ENCODE measurements at regions not wholly inside any gene's neighbourhood (a gene's known extent, or its start where the extent isn't known, plus 50 kb on each side); places are given as distances from the start of the nearest gene placed in this dataset.

DNA sequence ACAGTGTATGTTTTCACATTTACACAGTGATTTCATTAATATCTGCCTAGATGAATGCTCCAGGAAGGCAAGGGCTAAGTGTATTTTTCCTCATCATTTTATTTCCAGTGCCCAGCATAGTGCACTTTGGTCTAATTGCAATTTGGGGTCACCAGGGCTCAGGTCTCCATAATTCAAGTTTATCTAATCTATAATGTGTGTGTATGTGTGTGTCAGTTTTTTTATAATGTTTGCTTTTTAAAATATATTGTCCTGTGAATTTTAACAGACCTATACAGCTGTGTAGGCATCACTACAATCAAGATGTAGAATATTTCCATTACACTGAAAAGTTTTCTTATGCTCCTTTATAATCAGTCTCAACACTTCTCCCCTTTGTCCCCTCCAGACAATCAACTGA is 620.4 kb downstream of the STK39 start:
- TF ChIP-seq, protein P1, sequence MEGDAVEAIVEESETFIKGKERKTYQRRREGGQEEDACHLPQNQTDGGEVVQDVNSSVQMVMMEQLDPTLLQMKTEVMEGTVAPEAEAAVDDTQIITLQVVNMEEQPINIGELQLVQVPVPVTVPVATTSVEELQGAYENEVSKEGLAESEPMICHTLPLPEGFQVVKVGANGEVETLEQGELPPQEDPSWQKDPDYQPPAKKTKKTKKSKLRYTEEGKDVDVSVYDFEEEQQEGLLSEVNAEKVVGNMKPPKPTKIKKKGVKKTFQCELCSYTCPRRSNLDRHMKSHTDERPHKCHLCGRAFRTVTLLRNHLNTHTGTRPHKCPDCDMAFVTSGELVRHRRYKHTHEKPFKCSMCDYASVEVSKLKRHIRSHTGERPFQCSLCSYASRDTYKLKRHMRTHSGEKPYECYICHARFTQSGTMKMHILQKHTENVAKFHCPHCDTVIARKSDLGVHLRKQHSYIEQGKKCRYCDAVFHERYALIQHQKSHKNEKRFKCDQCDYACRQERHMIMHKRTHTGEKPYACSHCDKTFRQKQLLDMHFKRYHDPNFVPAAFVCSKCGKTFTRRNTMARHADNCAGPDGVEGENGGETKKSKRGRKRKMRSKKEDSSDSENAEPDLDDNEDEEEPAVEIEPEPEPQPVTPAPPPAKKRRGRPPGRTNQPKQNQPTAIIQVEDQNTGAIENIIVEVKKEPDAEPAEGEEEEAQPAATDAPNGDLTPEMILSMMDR (IDR thresholded peaks at IDR 0.05) = no peak
- ATAC-seq (ENCODE audit: poor library complexity) (no peak), DNase-seq (no peak)
- Histone ChIP-seq H3K4me1 (ENCODE audit: insufficient read depth, low read length) (no peaks in the 10 kb centered on the region), H3K4me3 (ENCODE audit: low read length) (no peak overlapping the region), H3K27me3 (ENCODE audit: control insufficient read depth in 1 of 2, insufficient read depth in 2 of 2, low read length in 2 of 2) (no peaks in the 10 kb centered on the region), H3K9me3 (ENCODE audit: control insufficient read depth in 1 of 2, insufficient read depth in 1 of 2, low read length in 2 of 2) (no peaks in the 10 kb centered on the region), H3K27ac (ENCODE audit: low read depth in 1 of 2, low read length in 2 of 2) (no peak overlapping the region), H3K36me3 (ENCODE audit: insufficient read depth, low read length) (no peaks in the 10 kb centered on the region)
- Mint-ChIP-seq H3K27ac (no peak overlapping the region), H3K36me3 (ENCODE audit: low read depth) (no peaks in the 10 kb centered on the region), H3K27me3 (peaks cover under 1% of the 10 kb centered on the region), H3K4me1 (ENCODE audit: low read depth) (no peaks in the 10 kb centered on the region), H3K4me3 (no peak overlapping the region), H3K9me3 (peaks cover 2% of the 10 kb centered on the region)
- ChIA-PET POLR2A (no interaction called here), CTCF (no interaction called here)
- intact Hi-C loops (cut with DNase I, micrococcal nuclease) = no loop called here

DNA sequence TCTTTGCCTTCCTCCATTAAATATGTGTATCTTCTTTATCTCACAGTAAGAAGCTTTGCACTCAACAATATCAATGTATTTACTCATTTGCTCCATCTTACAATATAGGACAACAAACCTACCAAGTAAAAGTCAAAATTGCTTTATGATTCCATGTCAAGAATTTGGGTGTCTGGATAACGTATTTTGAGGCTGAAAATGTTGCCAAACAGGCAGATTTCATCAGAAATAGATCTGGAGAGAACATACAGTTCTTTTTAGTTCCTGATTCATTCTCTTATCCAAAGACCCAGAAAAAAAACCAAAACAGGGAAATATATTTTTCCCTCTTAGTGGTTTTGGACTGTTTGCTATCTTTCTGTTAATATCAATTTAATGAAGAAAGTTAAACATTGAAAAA is 621.1 kb downstream of the STK39 start:
- CTCF ChIA-PET = no interaction called here
- Histone ChIP-seq H3K36me3 (ENCODE audit: insufficient read depth, low read length) (no peaks in the 10 kb centered on the region), H3K27ac (ENCODE audit: low read depth in 1 of 2, low read length in 2 of 2) (no peak overlapping the region), H3K27me3 (ENCODE audit: control insufficient read depth in 1 of 2, insufficient read depth in 2 of 2, low read length in 2 of 2) (no peaks in the 10 kb centered on the region), H3K9me3 (ENCODE audit: control insufficient read depth in 1 of 2, insufficient read depth in 1 of 2, low read length in 2 of 2) (no peaks in the 10 kb centered on the region), H3K4me3 (ENCODE audit: low read length) (no peak overlapping the region), H3K4me1 (ENCODE audit: insufficient read depth, low read length) (no peaks in the 10 kb centered on the region)
- Mint-ChIP-seq H3K9me3 (peaks cover 2% of the 10 kb centered on the region), H3K4me3 (no peak overlapping the region), H3K27ac (no peak overlapping the region), H3K36me3 (ENCODE audit: low read depth) (no peaks in the 10 kb centered on the region), H3K27me3 (peaks cover 4% of the 10 kb centered on the region), H3K4me1 (ENCODE audit: low read depth) (no peaks in the 10 kb centered on the region)
- intact Hi-C loops (cut with DNase I, micrococcal nuclease) = no loop called here
- ATAC-seq (ENCODE audit: poor library complexity) (no peak), DNase-seq (no peak)
- TF ChIP-seq, protein P1 (IDR thresholded peaks at IDR 0.05) = no peak
- POLR2A ChIA-PET = no interaction called here

DNA sequence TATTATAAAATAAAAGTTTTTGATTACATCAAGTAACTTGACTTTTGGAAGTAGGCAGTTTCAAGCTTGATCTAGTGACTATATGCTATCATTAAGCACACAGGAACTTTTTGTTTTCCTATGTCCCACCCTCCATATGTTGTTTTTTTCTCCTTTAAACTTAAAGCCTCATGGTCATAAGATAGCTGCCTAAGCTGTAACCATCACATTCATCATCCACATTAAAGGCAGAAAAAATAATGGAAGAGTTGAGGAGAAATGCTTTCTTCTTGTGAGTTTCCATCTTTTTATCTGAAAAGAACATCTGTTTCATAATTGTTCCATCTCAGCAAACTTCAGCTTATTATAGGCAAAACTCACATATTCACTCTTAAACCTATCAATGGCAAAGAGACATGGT is 630.4 kb downstream of the STK39 start:
- no peak overlapping the region for H3K4me3 ChIP-seq (ENCODE audit: low read length)
- no peaks in the 10 kb centered on the region for H3K4me1 ChIP-seq (ENCODE audit: insufficient read depth, low read length)
- intact Hi-C loops (cut with DNase I, micrococcal nuclease) = no loop called here
- H3K4me3 Mint-ChIP-seq = no peak overlapping the region
- peaks cover 4% of the 10 kb centered on the region for H3K27me3 Mint-ChIP-seq
- no peaks in the 10 kb centered on the region for H3K4me1 Mint-ChIP-seq (ENCODE audit: low read depth)
- H3K27me3 ChIP-seq (ENCODE audit: control insufficient read depth in 1 of 2, insufficient read depth in 2 of 2, low read length in 2 of 2) = no peaks in the 10 kb centered on the region
- H3K36me3 ChIP-seq (ENCODE audit: insufficient read depth, low read length) = no peaks in the 10 kb centered on the region
- ATAC-seq (ENCODE audit: poor library complexity) (no peak), DNase-seq (no peak)
- POLR2A ChIA-PET = no interaction called here
- H3K27ac Mint-ChIP-seq = no peak overlapping the region
- H3K27ac ChIP-seq (ENCODE audit: low read depth in 1 of 2, low read length in 2 of 2) = no peak overlapping the region
- no peaks in the 10 kb centered on the region for H3K36me3 Mint-ChIP-seq (ENCODE audit: low read depth)
- CTCF ChIA-PET = no interaction called here
- H3K9me3 Mint-ChIP-seq = no peaks in the 10 kb centered on the region
- H3K9me3 ChIP-seq (ENCODE audit: control insufficient read depth in 1 of 2, insufficient read depth in 1 of 2, low read length in 2 of 2) = no peaks in the 10 kb centered on the region
- TF ChIP-seq, protein P1 (IDR thresholded peaks at IDR 0.05) = no peak

Data from CD4-positive, alpha-beta T cell (primary cell).